Astrocyte of the spinal cord (primary cell): ENCODE measurements at regions not wholly inside any gene's neighbourhood (a gene's known extent, or its start where the extent isn't known, plus 50 kb on each side); places are given as distances from the start of the nearest gene placed in this dataset.

ENCODE experiments used
- DNase-seq: peaks from one replicate; pipeline ENCODE4 v3.0.0; 2011; ENCODE audit warnings: low read depth, low spot score
- H3K4me3 ChIP-seq: 2 replicates; pipeline ENCODE4 v1.5.1; 2011; ENCODE audit warnings: low read depth, mild to moderate bottlenecking, low read length, moderate library complexity
- in situ Hi-C: cut with HindIII; loops from 2 replicates; pipeline ENCODE4 v1.10.0; 2017; ENCODE audit warnings: low sequenced_read_pairs
- TF ChIP-seq, protein P1 (sequence below): IDR thresholded peaks from 2 replicates; pipeline ENCODE4 v1.5.1; 2012; ENCODE audit warnings: low read depth, mild to moderate bottlenecking, low read length, inconsistent platforms

DNA sequence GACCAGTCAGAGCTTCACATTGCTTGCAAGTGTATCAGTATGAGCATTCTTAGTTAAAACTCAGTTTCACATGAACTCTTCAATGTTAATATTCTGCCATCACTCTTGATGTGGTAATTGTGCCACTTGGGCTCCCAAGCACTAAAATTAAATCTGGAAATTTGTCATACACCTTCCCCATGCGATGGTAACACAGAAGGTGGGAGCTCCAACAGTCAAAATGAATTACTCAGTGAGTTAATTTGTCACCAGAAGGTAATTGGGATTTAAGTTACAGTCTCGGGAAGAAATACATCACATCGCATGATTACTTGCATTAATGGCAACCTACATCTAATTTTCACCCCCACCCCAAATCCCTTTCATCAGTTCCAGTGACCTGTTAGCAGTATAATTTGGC is 376.5 kb upstream of the DAB1 start:
- TF ChIP-seq, protein P1, sequence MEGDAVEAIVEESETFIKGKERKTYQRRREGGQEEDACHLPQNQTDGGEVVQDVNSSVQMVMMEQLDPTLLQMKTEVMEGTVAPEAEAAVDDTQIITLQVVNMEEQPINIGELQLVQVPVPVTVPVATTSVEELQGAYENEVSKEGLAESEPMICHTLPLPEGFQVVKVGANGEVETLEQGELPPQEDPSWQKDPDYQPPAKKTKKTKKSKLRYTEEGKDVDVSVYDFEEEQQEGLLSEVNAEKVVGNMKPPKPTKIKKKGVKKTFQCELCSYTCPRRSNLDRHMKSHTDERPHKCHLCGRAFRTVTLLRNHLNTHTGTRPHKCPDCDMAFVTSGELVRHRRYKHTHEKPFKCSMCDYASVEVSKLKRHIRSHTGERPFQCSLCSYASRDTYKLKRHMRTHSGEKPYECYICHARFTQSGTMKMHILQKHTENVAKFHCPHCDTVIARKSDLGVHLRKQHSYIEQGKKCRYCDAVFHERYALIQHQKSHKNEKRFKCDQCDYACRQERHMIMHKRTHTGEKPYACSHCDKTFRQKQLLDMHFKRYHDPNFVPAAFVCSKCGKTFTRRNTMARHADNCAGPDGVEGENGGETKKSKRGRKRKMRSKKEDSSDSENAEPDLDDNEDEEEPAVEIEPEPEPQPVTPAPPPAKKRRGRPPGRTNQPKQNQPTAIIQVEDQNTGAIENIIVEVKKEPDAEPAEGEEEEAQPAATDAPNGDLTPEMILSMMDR: no peak

GRCh38 chr1:57799490-57800115 is 375.7 kb upstream of the DAB1 start:
- no peak overlapping the region for H3K4me3 ChIP-seq
- TF ChIP-seq, protein P1: no peak
- no peak for DNase-seq
- in situ Hi-C loops: no loop called here

More for the DNA sequence above, 376.5 kb upstream of the DAB1 start:
- no peak for DNase-seq
- no peak overlapping the region for H3K4me3 ChIP-seq
- in situ Hi-C loops: no loop called here

DNA sequence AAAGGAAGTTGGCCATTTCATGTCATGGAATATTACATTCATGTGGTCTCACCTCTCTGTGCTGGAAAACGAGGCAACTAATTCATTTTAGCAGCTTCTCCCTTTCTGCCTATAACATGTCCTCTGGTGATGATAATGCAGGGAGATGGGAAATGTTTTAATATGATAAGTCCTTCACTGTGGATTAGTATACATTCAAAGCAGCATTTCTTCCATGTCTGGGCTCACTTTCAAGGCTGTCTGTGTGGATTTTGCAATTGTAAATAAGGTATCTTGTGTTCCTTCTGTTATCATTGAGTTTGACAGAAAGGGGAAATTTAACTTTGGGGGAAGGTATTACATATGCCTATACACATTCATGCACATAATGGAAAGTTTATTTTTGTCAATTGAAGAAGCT is 374.7 kb upstream of the DAB1 start:
- in situ Hi-C loops: no loop called here
- TF ChIP-seq, protein P1: no peak
- no peak overlapping the region for H3K4me3 ChIP-seq
- DNase-seq: no peak

- DNase-seq: no peak
- H3K4me3 ChIP-seq: no peak overlapping the region
- in situ Hi-C loops: no loop called here
- TF ChIP-seq, protein P1: no peak
These were observed 373.2 kb upstream of the DAB1 start for GRCh38 chr1:57797084-57797483.

DNA sequence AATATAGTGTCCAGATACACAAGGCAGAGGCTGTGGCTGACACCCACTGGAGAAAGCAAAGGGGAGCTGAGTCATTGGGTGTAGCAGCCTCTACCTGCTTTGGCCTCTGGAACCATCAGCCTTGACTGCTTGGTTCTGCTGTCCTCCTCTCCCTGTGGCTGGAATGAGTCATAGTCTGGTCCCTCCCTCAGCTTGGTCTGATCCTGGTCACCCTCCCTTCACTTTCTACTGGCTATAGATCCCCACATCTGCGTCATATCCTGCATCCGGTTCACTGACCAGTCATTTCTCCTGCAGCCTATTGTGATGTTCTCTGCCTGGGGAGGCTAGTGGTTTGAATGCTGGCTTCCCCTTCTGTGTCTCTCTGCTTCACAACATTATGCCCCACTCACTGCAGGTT is 372.8 kb upstream of the DAB1 start:
- in situ Hi-C loops: no loop called here
- DNase-seq: peak; percentile 24

DNA sequence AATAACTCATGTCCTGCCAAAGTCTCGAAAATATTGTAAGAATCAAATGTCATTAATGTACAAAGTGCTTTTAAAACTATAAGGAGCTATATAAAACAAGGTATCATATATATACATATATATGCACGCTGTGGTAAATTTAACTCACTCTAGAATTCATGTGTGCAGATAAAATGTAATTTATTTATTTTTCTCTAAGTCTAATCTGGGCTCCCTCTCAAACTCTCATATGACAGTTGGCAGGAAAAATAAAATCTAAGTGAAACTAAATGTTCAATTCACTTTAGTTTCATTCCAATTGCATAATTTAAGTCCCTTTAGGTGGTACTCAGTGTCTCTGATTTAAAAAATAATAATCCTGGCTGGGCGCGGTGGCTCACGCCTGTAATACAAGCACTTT is 372.0 kb upstream of the DAB1 start:
- in situ Hi-C loops: no loop called here
- no peak overlapping the region for H3K4me3 ChIP-seq
- no peak for DNase-seq
- TF ChIP-seq, protein P1: no peak

More for the DNA sequence above, 372.8 kb upstream of the DAB1 start:
- TF ChIP-seq, protein P1: no peak
- no peak overlapping the region for H3K4me3 ChIP-seq
